DND-41 (cell line): ENCODE measurements at regions not wholly inside any gene's neighbourhood (a gene's known extent, or its start where the extent isn't known, plus 50 kb on each side); places are given as distances from the start of the nearest gene placed in this dataset.

Source experiments
- EZH2 ChIP-seq: IDR thresholded peaks from 3 replicates; pipeline ENCODE4 v1.6.1; 2012; ENCODE audit warnings: borderline replicate concordance, low read depth, mild to moderate bottlenecking, moderate library complexity, low read length, inconsistent platforms; ENCODE audit not compliant: severe bottlenecking
- TF ChIP-seq, protein P1 (sequence below): IDR thresholded peaks from 2 replicates; pipeline ENCODE4 v1.5.1; 2012; ENCODE audit warnings: borderline replicate concordance, low read length, moderate library complexity, mild to moderate bottlenecking; ENCODE audit not compliant: poor library complexity, severe bottlenecking; ENCODE audit errors: extremely low read depth

- TF ChIP-seq, protein P1, sequence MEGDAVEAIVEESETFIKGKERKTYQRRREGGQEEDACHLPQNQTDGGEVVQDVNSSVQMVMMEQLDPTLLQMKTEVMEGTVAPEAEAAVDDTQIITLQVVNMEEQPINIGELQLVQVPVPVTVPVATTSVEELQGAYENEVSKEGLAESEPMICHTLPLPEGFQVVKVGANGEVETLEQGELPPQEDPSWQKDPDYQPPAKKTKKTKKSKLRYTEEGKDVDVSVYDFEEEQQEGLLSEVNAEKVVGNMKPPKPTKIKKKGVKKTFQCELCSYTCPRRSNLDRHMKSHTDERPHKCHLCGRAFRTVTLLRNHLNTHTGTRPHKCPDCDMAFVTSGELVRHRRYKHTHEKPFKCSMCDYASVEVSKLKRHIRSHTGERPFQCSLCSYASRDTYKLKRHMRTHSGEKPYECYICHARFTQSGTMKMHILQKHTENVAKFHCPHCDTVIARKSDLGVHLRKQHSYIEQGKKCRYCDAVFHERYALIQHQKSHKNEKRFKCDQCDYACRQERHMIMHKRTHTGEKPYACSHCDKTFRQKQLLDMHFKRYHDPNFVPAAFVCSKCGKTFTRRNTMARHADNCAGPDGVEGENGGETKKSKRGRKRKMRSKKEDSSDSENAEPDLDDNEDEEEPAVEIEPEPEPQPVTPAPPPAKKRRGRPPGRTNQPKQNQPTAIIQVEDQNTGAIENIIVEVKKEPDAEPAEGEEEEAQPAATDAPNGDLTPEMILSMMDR, result no peak
- TF ChIP-seq EZH2, result no peak
Measured at GRCh38 chr18:75123113-75123512, 85.8 kb downstream of the PTGR3 start.
